GM19397 (cell line): ENCODE measurements at regions not wholly inside any gene's neighbourhood (a gene's known extent, or its start where the extent isn't known, plus 50 kb on each side); places are given as distances from the start of the nearest gene placed in this dataset.
"Not testable (repeated sequence)": the region's sequence is repeated elsewhere in the genome, so short reads cannot be mapped to it uniquely, and the experiment has no call there.

ENCODE experiments used
- ATAC-seq: cut with Tn5 transposase; IDR thresholded peaks from one replicate; pipeline ENCODE4 v1.9.1; 2021; ENCODE audit warnings: mild to moderate bottlenecking, moderate library complexity; ENCODE audit not compliant: unreplicated experiment

DNA sequence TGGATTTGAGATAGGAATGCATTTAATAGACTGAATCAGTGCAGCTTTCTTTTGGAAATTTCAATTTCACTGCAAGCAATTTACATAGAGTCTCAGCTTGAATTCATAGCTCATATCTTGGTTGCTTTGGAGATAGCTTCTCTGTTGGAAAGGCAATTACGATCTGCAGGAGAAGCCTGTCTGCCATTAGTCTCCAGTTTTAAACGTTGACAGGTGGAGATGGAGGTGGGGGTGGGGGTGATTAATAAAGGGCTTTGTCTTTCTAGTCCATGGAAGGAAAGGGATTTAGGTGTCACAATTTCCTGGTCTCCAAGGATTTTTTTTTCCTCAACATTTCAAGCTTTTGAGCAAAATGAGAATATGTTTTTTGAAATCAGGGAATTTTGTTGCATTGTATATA is 184.7 kb downstream of the CARTPT start:
- ATAC-seq, result no peak

GRCh38 chr5:71904852-71905251 is 185.8 kb downstream of the CARTPT start:
- no peak for ATAC-seq

DNA sequence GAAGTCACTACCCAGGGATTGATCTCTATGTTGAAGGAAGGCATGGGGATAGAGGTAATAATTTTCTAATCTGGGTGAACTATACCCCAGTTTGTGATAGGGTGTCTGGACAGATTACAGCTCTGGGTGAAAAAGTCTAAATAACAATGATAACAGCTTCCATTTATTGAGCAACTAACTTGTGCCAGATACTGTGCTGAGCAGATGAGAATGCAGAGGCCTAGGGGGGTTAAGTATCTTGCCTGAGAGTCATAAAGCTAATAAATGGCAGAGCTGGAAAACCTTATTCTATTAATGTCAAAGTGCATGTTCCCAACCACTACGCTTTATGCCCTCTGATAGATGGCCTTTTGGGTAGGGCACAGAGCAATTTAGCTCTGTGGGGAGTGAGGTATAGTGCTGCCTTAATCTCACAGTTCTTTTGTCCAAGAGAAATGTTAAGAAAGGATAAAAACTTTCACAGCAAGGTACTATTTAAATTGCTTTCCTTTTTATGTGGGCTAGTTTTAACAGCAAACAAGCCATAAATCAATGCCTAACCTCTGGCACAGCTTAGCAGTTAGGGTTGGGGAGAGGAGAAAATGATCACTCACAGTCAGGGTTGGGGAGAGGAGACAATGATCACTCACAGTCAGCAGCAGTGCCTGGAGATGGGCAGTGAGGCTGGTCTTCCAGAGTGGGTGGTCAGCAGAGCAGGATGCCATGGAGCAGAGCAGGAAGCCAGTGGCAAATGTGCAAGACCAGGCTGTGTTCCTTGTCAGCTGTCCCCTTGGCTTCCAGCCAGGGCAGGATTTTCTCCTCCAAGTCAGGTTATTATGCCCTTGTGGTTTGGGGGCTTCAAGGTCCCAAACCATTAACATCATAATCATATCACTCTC is 187.0 kb downstream of the CARTPT start:
- no peak for ATAC-seq

- ATAC-seq, result no peak
Observed at GRCh38 chr5:71907001-71907588, 188.0 kb downstream of the CARTPT start.

DNA sequence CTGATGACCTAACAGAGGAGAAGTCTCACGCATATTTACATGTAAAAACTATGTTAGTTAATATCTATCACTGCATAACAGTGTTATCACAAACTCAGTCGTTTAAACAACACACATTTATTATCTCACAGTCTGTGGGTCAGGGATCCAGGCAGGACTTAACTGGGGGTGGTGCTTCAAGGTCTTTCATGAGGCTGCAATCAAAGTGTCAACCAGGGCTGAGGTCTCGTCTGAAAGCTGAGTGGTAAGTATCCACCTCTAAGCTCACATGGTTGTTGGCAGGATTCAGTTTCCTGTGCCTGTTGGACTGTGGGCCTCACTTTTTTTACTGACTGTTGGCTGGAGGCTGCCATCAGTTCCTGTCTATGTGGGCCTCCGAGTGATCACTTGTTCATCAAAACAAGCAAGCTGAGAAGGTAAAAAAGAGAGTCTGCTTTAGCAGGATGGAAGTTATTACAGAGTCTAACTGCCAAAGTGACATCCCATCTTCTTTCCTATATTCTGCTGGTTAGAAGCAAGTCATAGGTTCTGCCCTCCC is 188.6 kb downstream of the CARTPT start:
- no peak for ATAC-seq

DNA sequence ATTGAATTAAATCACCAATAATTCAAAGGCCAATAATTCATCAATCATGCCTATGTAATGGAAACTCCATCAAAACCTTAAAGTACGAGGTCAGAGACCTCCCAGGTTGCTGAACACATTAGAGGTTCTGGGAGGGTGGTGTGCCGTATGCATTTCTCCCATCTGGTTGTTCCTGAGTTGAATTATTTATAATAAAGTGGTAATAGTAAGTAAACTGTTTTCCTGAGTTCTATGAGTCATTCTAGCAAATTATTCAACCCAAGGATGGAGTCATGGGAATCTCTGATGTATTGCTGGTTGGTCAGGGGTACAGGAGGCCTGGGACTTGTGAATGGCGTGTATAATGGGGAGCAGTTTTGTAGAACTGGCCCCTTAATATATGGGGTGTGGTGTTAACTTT is 191.7 kb downstream of the CARTPT start:
- no peak for ATAC-seq

DNA sequence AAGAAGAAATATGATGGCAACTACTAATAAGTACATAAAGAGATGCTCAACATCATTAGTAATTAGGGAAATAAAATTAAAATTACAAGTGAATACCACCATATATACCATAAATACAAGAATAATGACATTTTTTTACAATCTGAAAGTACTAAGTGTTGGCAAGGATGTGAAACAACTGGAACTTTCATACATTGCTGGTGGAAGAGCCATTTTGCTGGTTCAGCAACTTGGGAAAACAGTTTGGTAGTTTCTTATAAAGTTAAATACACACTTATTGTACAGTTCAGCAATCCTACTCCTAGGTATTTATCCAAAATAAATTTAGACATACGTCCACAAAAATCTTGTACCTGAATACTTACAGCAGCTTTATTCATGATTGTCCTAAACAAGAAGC is 192.9 kb downstream of the CARTPT start:
- no peak for ATAC-seq

DNA sequence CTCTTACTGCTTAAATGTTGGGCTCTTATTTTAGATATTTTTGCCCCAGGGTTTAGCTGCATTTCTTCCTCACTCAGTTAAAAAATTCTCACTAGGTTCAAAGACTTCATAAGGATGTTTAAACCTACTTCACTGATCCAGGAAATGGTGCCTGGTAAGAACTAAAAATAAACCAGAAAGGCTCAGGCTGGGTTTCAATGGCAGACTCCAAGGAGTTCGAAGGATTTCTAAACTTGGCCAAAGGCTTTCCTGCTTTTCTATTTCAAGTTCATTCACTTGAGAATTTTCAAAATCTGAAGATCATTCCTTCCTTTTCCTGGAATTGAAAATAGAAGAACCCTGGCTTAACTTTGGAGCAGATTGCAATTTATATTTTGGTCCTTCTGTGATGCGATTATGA is 193.0 kb upstream of the MAP1B start:
- no peak for ATAC-seq

DNA sequence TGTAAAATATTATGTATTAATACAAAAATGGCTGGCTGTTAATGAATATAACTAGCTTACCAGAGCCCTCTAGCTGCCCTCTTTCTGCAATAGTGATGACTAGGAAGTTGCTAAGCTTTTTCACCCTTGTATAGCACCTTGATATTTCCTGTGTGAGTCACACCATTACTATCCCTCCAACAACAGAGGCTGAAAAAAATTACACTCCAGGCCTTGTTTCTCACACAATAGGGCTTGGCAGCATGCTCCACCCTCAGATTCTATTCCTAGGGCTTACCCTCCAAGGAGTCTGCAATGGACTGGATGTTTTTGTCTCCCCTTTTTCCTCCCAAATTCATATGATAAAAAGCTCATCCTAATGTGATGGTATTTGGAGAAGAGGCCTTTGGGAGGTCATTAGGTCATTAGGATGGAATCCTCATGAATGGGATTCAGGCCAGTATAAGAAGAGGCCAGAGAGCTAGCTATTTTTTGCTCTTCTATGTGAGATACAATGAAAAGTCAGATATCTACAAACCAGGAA is 184.6 kb upstream of the MAP1B start:
- no peak for ATAC-seq

GRCh38 chr5:71923755-71924154 is 183.5 kb upstream of the MAP1B start:
- no peak for ATAC-seq

- no peak for ATAC-seq
Observed at GRCh38 chr5:71924325-71924724, 182.9 kb upstream of the MAP1B start.

DNA sequence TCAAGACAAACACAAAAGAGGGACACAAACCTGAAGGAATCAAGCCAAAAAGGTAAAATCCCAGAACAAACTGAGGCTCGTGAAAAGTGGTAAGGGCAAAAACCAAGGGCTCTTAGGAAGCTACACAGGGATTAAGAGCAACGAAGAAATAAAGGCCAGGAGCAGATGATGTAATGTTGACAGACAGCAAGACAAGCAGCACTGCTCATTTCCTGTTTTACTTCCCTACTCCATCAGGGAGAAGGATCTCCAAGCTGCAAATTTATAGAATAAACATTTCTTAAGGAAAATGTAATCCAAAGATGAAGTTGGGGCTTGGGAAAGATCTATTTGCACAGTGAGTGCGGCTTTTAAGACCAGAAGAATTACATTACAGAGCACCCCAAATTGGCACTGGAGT is 182.3 kb upstream of the MAP1B start:
- no peak for ATAC-seq

- ATAC-seq, result no peak
Observed at GRCh38 chr5:71925608-71926091, 181.6 kb upstream of the MAP1B start.

- ATAC-seq, result no peak
Observed at GRCh38 chr5:71929003-71929402, 178.3 kb upstream of the MAP1B start.

DNA sequence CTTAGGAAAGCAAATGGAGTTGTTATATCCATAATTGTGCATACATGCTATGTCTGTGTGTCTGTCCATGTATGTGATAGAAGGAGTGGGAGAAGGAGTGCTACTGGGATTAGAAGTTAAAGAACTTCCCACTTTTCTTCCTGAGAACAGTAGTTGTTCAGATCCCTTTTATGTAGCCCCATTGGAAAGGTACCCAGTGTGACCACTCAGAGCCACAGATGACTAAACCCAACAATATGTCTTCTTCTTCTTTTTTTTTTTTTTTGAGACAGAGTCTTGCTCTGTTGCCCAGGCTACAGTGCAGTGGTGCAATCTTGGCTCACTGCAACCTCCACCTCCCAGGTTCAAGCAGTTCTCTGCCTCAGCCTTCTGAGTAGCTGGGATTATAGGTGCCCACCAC is 176.7 kb upstream of the MAP1B start:
- not testable (repeated sequence) for ATAC-seq

DNA sequence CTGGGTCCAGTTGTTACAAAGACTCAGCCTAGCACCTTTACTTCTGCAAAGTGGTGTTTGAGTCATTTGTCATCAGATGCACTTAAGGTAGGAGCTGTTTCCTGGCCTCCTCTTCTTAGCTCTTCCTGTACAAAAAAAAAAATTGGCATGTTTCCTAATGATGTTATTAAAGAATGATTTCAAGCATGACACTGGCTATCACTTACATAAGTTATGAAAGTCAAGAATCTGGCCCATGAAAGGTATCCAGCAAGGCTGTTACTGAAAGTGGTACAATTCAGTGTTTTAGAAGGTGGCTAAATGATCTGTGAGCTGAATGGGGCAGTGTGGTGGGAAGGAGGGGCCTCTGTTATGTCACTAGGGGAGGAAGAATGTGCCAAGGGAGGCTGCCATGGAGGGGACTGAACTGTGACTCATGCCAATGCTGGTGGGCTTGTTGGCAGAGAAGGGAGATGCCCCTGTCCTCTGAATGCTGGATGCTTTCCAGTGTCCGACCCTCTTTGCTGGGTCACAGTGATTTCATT is 175.1 kb upstream of the MAP1B start:
- no peak for ATAC-seq

- ATAC-seq, result no peak
Observed at GRCh38 chr5:71932655-71933338, 174.5 kb upstream of the MAP1B start.

DNA sequence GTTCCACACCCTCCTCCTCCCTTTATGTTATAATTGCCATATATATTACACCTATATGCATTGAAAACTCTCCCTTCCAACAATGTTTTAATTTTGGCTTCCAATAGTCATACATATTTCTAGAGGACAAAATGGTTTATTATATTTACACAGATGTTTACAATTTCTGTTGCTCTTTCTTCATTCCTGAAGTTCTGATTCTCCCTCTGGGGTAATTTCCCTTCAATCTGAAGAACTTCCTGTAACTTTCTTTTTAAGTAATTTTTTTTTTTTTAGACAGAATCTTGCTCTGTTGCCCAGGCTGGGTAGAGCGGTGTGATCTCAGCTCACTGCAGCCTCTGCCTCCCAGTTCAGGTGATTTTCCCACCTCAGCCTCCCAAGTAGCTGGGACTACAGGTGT is 173.0 kb upstream of the MAP1B start:
- ATAC-seq, result no peak

GRCh38 chr5:71937921-71938698 is 169.2 kb upstream of the MAP1B start:
- ATAC-seq, result no peak

DNA sequence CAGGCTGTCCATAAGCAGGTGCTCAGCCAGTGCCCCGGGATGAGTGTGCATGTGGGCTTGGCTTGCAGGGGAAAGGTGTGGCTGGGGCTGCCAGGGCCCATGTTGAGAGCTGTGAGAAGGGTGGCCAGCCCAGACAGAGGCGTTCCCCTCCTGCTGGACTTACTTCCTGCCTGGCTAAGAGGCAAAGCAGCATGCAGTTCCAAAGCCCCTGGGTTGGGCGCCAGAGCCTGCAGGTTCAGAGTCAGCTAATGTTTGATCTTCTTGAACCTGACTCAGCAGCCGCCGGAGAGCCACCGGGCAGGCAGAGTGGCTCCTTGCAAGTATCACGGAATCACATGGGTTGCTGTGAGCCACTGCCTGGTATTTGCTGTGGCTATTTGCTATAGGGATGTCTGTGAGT is 168.4 kb upstream of the MAP1B start:
- ATAC-seq, result no peak
